Lung (tissue), 12 donors: ENCODE measurements at regions not wholly inside any gene's neighbourhood (a gene's known extent, or its start where the extent isn't known, plus 50 kb on each side); places are given as distances from the start of the nearest gene placed in this dataset. TPM values are rescaled to one million over a fixed set of nuclear protein-coding genes. Genes with fewer than 3 reads are reported as not detected.

Experiments
- ATAC-seq: fragments of 200-7000 bp; cut with Tn5 transposase; one replicate; pipeline ENCODE4 v1.9.1; 2020; ENCODE audit warnings: moderate number of reproducible peaks; ENCODE audit not compliant: insufficient read depth, low FRiP score
- DNase-seq, 3 donors: peaks; one replicate each; pipeline ENCODE4 v3.0.0-alpha.2; 2013 to 2017
- H3K27ac ChIP-seq, 2 donors: one replicate each; pipeline ENCODE4 v1.5.1; 2013; ENCODE audit warnings: mild to moderate bottlenecking in 2 of 2, moderate library complexity in 2 of 2, control low read depth in 1 of 2, inconsistent platforms in 1 of 2, low read depth in 1 of 2, low read length in 1 of 2
- H3K27me3 ChIP-seq, 3 donors: one replicate each; pipeline ENCODE4 v1.5.1; 2013; ENCODE audit warnings: low read length in 2 of 3; ENCODE audit not compliant: control insufficient read depth in 3 of 3, insufficient read depth in 3 of 3
- H3K36me3 ChIP-seq, 4 donors: one replicate each; pipeline ENCODE4 v1.5.1; 2013; ENCODE audit warnings: low read length in 4 of 4, mild to moderate bottlenecking in 1 of 4, moderate library complexity in 1 of 4; ENCODE audit not compliant: control insufficient read depth in 4 of 4, insufficient read depth in 4 of 4
- H3K4me1 ChIP-seq, 5 donors: one replicate each; pipeline ENCODE4 v1.5.1; 2013; ENCODE audit warnings: low read length in 5 of 5, mild to moderate bottlenecking in 2 of 5, moderate library complexity in 1 of 5; ENCODE audit not compliant: control insufficient read depth in 5 of 5, insufficient read depth in 5 of 5
- H3K4me3 ChIP-seq: one replicate; pipeline ENCODE4 v1.5.1; 2013; ENCODE audit warnings: mild to moderate bottlenecking, control low read depth, moderate library complexity
- H3K9ac ChIP-seq, 2 donors: one replicate each; pipeline ENCODE4 v1.5.1; 2013; ENCODE audit warnings: low read length in 2 of 2, control low read depth in 1 of 2; ENCODE audit not compliant: insufficient read depth in 1 of 2
- H3K9me3 ChIP-seq, 4 donors: one replicate each; pipeline ENCODE4 v1.5.1; 2013; ENCODE audit warnings: low read length in 3 of 4, mild to moderate bottlenecking in 1 of 4, moderate library complexity in 1 of 4; ENCODE audit not compliant: control insufficient read depth in 4 of 4, insufficient read depth in 3 of 4
- CTCF ChIP-seq: IDR thresholded peaks from 2 replicates; pipeline ENCODE4 v1.5.1; 2012; ENCODE audit warnings: mild to moderate bottlenecking; ENCODE audit errors: control extremely low read depth, extremely low read depth
- WGBS, 2 donors: extraction: QIAGEN DNeasy Blood & Tissue Kit; methylation state at CpG; one replicate each; pipeline ENCODE4 v1.1.7; 2013; 5-methylcytosine and 5-hydroxymethylcytosine counted together
- small RNA-seq: library from RNA; depleted of rRNA; stranded (forward); fragments of <200 nt; gene quantifications from one replicate; pipeline ENCODE3, GENCODE V24; 2014; ENCODE audit warnings: low replicate concordance
- donor health status: control.
- donor health status: control.
- donor health status: Bipolar disorder and iron deficiency.
- donor health status: healthy.
- donor health status: DM: yes; HTN: yes; CAD: no.

DNA sequence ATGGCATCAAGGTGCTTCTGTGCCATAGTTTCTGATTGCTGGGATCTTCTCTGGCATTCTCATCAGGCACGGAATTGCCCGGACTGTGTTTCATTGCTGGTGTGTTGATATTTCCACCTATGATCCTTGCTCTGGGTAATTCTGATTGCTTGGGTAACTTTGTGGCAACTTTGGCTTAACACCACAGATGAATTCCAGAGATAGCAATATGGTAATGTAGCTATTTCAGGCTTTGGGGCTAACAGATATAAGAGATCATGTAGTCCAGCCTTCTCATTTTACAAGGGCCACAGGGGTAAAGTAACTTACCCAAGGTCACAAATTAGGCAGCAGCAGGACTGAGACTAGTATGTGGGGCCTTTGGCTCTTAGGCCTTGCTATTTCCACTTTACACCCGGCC, 53.9 kb upstream of the PLPP4 start:
- ATAC-seq (no peak), DNase-seq (no peak)
- 81 to 97% methylated on average over 3 of the region's 3 CpGs for WGBS, 2 donors
- no peak for TF ChIP-seq CTCF
- no peak overlapping the region for H3K9ac ChIP-seq
- no peaks in the 10 kb centered on the region for H3K27me3 ChIP-seq
- H3K9me3 ChIP-seq, result peaks cover 0 to 4% (median under 1%) of the 10 kb centered on the region in 4 donors
- H3K36me3 ChIP-seq, result no peaks in the 10 kb centered on the region
- H3K27ac ChIP-seq, result no peak overlapping the region
- no peak overlapping the region for H3K4me3 ChIP-seq
- no peaks in the 10 kb centered on the region for H3K4me1 ChIP-seq

DNA sequence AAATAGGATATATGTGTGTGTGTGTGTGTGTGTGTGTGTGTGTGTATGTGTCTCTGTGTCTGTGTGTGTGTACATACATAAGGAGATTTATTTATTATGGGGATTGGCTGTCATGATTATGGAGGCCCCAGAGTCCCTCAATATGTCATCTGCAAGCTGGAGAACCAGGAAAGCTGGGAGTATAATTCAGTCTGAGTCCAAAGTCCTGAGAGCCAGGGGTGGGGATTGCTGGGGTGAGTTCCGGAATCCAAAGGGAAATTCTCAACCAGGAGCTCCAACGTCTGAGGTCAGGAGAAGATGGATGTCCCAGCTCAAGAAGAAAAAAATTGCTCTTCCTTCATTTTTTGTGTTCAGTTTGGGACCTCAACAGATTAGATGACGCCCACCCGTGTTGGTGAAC, 50.7 kb upstream of the PLPP4 start:
- 85 to 87% methylated on average over 4 of the region's 4 CpGs for WGBS, 2 donors
- Histone ChIP-seq H3K4me3 (no peak overlapping the region), H3K27ac (no peak overlapping the region), H3K27me3 (no peaks in the 10 kb centered on the region), H3K36me3 (no peaks in the 10 kb centered on the region), H3K9me3 (peaks cover 0 to 2% (median 0%) of the 10 kb centered on the region in 4 donors), H3K9ac (no peak overlapping the region), H3K4me1 (no peaks in the 10 kb centered on the region)
- TF ChIP-seq CTCF, result no peak
- DNase-seq (no peak), ATAC-seq (no peak)

Small RNA genes in the stretch of these regions (small RNA-seq; reads per million reads assigned to genes)
- gene AL355298.1, result not detected
